ENCODE measurements at regions not wholly inside any gene's neighbourhood (a gene's known extent, or its start where the extent isn't known, plus 50 kb on each side); places are given as distances from the start of the nearest gene placed in this dataset.

GRCh38 chr4:36549992-36550391, 268.6 kb downstream of the DTHD1 start:
- TF ChIP-seq, protein P1, sequence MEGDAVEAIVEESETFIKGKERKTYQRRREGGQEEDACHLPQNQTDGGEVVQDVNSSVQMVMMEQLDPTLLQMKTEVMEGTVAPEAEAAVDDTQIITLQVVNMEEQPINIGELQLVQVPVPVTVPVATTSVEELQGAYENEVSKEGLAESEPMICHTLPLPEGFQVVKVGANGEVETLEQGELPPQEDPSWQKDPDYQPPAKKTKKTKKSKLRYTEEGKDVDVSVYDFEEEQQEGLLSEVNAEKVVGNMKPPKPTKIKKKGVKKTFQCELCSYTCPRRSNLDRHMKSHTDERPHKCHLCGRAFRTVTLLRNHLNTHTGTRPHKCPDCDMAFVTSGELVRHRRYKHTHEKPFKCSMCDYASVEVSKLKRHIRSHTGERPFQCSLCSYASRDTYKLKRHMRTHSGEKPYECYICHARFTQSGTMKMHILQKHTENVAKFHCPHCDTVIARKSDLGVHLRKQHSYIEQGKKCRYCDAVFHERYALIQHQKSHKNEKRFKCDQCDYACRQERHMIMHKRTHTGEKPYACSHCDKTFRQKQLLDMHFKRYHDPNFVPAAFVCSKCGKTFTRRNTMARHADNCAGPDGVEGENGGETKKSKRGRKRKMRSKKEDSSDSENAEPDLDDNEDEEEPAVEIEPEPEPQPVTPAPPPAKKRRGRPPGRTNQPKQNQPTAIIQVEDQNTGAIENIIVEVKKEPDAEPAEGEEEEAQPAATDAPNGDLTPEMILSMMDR (IDR thresholded peaks at IDR 0.05), result no peak
- no peak for TF ChIP-seq EP300 (IDR thresholded peaks at IDR 0.05)

Data from ovary (tissue), 3 donors.